ENCODE measurements at regions not wholly inside any gene's neighbourhood (a gene's known extent, or its start where the extent isn't known, plus 50 kb on each side); places are given as distances from the start of the nearest gene placed in this dataset.

DNA sequence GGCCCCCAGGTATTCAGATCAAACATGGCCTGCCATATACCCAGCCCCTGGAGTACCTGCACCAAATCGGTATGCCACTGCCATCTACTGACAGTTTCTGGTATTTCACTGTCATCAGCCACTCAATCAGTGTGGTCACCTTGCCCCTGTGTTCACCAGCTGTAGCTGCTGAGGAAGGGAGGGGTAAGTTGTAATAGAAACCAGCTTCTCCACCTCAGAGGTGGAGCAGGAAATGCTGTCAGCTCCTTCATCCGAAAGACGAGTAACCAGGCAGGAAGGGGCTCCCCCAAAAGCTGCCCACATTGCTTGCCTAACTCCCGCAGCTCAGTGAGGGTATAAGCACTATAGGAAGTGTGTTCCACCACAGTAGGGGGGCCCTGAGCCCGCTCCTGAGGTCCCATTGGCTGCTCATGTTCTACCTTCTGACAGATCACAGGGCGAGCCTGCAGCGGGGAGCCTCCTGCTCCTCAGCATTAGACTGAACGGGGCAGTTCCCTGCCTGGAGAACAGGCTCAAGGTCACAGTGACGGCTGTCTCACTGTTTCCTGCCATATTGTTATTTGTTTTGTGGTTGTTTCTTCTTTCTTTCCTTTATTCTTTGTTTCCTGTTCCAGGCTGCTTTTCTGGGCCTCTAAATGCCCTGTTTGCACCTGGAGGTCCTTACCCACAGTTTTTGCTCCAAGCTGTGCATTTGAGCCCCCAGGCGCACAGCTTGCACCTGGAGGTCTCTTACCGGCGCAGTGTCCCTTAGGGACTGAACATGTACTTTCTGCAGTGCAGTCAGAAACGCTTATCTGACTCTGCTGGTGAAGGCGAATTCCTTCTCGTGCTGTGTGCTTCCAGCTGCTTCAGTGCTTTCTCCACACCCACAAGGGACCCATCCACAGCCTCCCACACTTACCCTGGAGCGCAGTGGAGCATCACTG, 1638.3 kb downstream of the MRPL39 start:
- H4K91ac ChIP-seq (replicated peaks; ENCODE audit: insufficient read length, low read length) = no peak overlapping the region
- H3K4me1 ChIP-seq (replicated peaks in 1 of 4; ENCODE audit: control insufficient read depth in 3 of 4, insufficient read depth in 4 of 4, low read length in 3 of 4) = no peaks in the 10 kb centered on the region
- no peak overlapping the region for H3K9ac ChIP-seq (replicated peaks in 1 of 4; ENCODE audit: extremely low read depth in 1 of 4, low read depth in 3 of 4, low read length in 3 of 4)
- no peaks in the 10 kb centered on the region for H3K79me2 ChIP-seq (ENCODE audit: control insufficient read depth in 1 of 2, insufficient read depth in 2 of 2, low read length in 2 of 2)
- no peak overlapping the region for H4K5ac ChIP-seq (ENCODE audit: insufficient read length, low read depth, low read length)
- H2BK15ac ChIP-seq (ENCODE audit: low read length) = no peak overlapping the region
- H3K23me2 ChIP-seq (ENCODE audit: low read depth, low read length) = no peaks in the 10 kb centered on the region
- no peak overlapping the region for H3K18ac ChIP-seq (ENCODE audit: extremely low read depth, low read length)
- H3K23ac ChIP-seq (ENCODE audit: insufficient read length) = no peak overlapping the region
- no peak overlapping the region for H3K27ac ChIP-seq (ENCODE audit: low read depth, low read length)
- no peak overlapping the region for H2BK5ac ChIP-seq (ENCODE audit: low read depth, low read length)
- no peak overlapping the region; a peak in 1 of 4 replicates for H3K4me2 ChIP-seq (ENCODE audit: insufficient read depth in 1 of 2, low read depth in 2 of 2, low read length in 2 of 2)
- no peaks in the 10 kb centered on the region for H4K20me1 ChIP-seq (replicated peaks in 1 of 2; ENCODE audit: control insufficient read depth in 1 of 2, insufficient read depth in 2 of 2, low read length in 2 of 2)
- no peak overlapping the region for H3K4me3 ChIP-seq (ENCODE audit: extremely low read depth in 1 of 4, insufficient read depth in 2 of 4, low read depth in 3 of 4, low read length in 4 of 4)
- no peak overlapping the region for H3K14ac ChIP-seq (ENCODE audit: insufficient read length)
- H2BK120ac ChIP-seq (replicated peaks; ENCODE audit: low read depth, low read length) = no peak overlapping the region
- H3K56ac ChIP-seq (replicated peaks; ENCODE audit: insufficient read length, low read depth, low read length) = no peak overlapping the region
- H3K79me1 ChIP-seq (ENCODE audit: low read depth, low read length) = no peaks in the 10 kb centered on the region
- FAIRE-seq = peak; percentile 92
- DNase-seq (ENCODE audit: low read depth in 1 of 2, low spot score in 2 of 2) = peak; percentile 57 to 86
- WGBS, 2 experiments (ENCODE audit: extremely low coverage in 1 of 2, insufficient coverage in 1 of 2, insufficient read length in 1 of 2, insufficient replicate concordance in 2 of 2, low coverage in 1 of 2, low lambda C conversion rate in 2 of 2, missing lambda C conversion rate in 1 of 2) = 76% methylated on average over 16 of the region's 16 CpGs; no CpG with 5 or more reads in 1 of the 2 experiments
- CTCF ChIA-PET (ENCODE audit: partially characterized antibody) = interaction anchor here (0.6 to 2.3 kb wide), 17 partner anchors 9 to 1323 kb away, joined by 3 to 11 read pairs (median 3); no protein-coding TSS in a partner anchor
- H2BK12ac ChIP-seq (ENCODE audit: low read depth, low read length) = no peak overlapping the region; the same call in 1 of the 2 replicates
- H3K4ac ChIP-seq (replicated peaks; ENCODE audit: insufficient read length, low read depth, low read length) = no peak overlapping the region
- H2AFZ ChIP-seq (ENCODE audit: low read length) = peak overlapping the region; percentile 7; the same call in 1 of the 2 replicates
- no peak overlapping the region for H2AK5ac ChIP-seq (ENCODE audit: low read depth, low read length)
- no peak overlapping the region for H2BK20ac ChIP-seq (ENCODE audit: low read length)
- H3K36me3 ChIP-seq (ENCODE audit: control insufficient read depth in 2 of 4, insufficient read depth in 4 of 4, low read length in 3 of 4) = no peaks in the 10 kb centered on the region
- POLR2A ChIA-PET (ENCODE audit: partially characterized antibody) = no interaction called here
- peak; percentile 63 to 82 (median 68) for TF ChIP-seq CTCF (IDR thresholded peaks at IDR 0.05; ENCODE audit: control extremely low read depth in 1 of 3, insufficient read depth in 1 of 3, low read depth in 1 of 3, low read length in 3 of 3)
- peak; percentile 89 for TF ChIP-seq RAD21 (IDR thresholded peaks at IDR 0.05 in 1 of 2, conservative IDR thresholded peaks at IDR 0.05 in 1 of 2; ENCODE audit: low read depth in 2 of 2, low read length in 2 of 2)
- TF ChIP-seq KDM4A (IDR thresholded peaks at IDR 0.05; ENCODE audit: low read depth, low read length, severe bottlenecking) = no peak
- TF ChIP-seq SP1 (IDR thresholded peaks at IDR 0.05; ENCODE audit: low read depth, low read length) = no peak
- 0 out of 2 replicates have a peak, but pooled peaks have one; percentile 53 for TF ChIP-seq YY1 (IDR thresholded peaks at IDR 0.05; ENCODE audit: low read depth, low read length)
- H3K27me3 ChIP-seq (replicated peaks in 1 of 4; ENCODE audit: control insufficient read depth in 3 of 4, extremely low read depth in 1 of 4, insufficient read depth in 3 of 4, low read length in 3 of 4) = no peaks in the 10 kb centered on the region
- peaks cover 6 to 22% of the 10 kb centered on the region in 2 experiments; a peak in 1 of 4 replicates for H3K9me3 ChIP-seq (ENCODE audit: insufficient read depth in 2 of 2, low read depth in 1 of 2, low read length in 1 of 2)
- H4K8ac ChIP-seq (ENCODE audit: extremely low read depth, insufficient read depth, low read length) = peak overlapping the region; percentile 47; the same call in 1 of the 2 replicates
